ENCODE measurements at regions not wholly inside any gene's neighbourhood (a gene's known extent, or its start where the extent isn't known, plus 50 kb on each side); places are given as distances from the start of the nearest gene placed in this dataset.

DNA sequence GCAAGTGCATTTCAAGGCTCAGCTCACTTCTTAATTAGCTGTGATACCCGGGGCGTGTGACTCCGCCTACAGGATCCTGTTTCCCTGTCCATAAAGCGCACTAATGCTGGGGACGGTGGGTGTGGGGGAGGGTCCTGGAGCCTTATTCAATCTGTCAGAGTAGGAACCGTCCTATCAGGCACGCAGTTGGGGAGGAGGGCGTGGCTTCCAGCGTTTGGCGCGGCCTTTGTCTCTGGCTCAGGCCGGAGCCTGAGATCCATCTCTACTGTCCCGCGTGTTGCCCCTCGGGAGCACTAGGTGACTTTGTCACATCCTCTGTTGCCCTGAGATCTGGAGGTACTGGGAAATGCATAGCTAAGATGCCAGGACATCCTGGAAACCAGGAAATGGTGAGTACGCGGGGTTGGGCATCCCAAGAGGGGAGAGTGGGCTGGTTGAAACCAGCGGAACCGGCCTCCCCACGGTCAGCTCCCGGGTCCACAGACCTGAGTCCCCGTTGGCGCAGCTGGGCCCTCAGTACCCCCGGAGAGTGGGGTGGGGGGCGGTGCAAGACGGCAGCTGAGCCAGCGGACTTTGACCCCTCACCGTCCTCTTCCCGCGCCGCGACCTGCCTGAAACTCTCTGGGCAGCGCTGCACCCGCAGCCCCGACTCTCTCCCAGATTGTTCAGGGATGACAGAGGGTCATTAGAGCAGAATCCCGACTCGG lies 104.4 kb upstream of the ZNF92 start:
- Histone ChIP-seq H2AFZ (ENCODE audit: low read length) (peak overlapping the region; percentile 91), H3K4me2 (ENCODE audit: low read length) (peak overlapping the region; percentile 77), H3K4me1 (ENCODE audit: insufficient read depth, low read length, poor library complexity, severe bottlenecking) (peaks cover 8% of the 10 kb centered on the region), H3K4me3 (ENCODE audit: low read depth, low read length, poor library complexity, severe bottlenecking) (peak overlapping the region; percentile 93), H3K36me3 (ENCODE audit: insufficient read depth, low read length) (no peaks in the 10 kb centered on the region), H3K27ac (ENCODE audit: low read depth, low read length, poor library complexity, severe bottlenecking) (peak overlapping the region; percentile 13), H3K79me2 (ENCODE audit: insufficient read depth, low read depth, low read length) (peaks cover 14% of the 10 kb centered on the region; the same call in 1 of the 2 replicates), H4K20me1 (ENCODE audit: insufficient read depth, low read length) (no peaks in the 10 kb centered on the region), H3K9me3 (ENCODE audit: low read length) (0 out of 2 replicates have a peak, but pooled peaks cover 3% of the 10 kb centered on the region), H3K9me2 (ENCODE audit: insufficient read depth, low read length) (no peaks in the 10 kb centered on the region)
- POLR2A ChIA-PET, result interaction anchor here (0.6 to 2.1 kb wide), 8 partner anchors 15 to 366 kb away, joined by 3 to 8 read pairs (median 4); partner anchors contain the start of genes ZNF273 and ZNF92
- peak; percentile 94 for DNase-seq (ENCODE audit: low spot score)
- intact Hi-C loops (cut with micrococcal nuclease; ENCODE audit: unreplicated experiment), result no loop called here
- CTCF ChIA-PET (ENCODE audit: unreplicated experiment), result interaction anchor here (1.0 kb wide), 1 partner anchor 18 kb away, joined by 3 read pairs; no protein-coding TSS in a partner anchor
- no TSS peak for BruUV-seq (replicated peaks)
- TF ChIP-seq EZH2phosphoT487 (IDR thresholded peaks at IDR 0.05; ENCODE audit: borderline replicate concordance, low read depth, low read length), result no peak
- TF ChIP-seq, protein P1, sequence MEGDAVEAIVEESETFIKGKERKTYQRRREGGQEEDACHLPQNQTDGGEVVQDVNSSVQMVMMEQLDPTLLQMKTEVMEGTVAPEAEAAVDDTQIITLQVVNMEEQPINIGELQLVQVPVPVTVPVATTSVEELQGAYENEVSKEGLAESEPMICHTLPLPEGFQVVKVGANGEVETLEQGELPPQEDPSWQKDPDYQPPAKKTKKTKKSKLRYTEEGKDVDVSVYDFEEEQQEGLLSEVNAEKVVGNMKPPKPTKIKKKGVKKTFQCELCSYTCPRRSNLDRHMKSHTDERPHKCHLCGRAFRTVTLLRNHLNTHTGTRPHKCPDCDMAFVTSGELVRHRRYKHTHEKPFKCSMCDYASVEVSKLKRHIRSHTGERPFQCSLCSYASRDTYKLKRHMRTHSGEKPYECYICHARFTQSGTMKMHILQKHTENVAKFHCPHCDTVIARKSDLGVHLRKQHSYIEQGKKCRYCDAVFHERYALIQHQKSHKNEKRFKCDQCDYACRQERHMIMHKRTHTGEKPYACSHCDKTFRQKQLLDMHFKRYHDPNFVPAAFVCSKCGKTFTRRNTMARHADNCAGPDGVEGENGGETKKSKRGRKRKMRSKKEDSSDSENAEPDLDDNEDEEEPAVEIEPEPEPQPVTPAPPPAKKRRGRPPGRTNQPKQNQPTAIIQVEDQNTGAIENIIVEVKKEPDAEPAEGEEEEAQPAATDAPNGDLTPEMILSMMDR (conservative IDR thresholded peaks at IDR 0.05; ENCODE audit: low read length), result no peak

DNA sequence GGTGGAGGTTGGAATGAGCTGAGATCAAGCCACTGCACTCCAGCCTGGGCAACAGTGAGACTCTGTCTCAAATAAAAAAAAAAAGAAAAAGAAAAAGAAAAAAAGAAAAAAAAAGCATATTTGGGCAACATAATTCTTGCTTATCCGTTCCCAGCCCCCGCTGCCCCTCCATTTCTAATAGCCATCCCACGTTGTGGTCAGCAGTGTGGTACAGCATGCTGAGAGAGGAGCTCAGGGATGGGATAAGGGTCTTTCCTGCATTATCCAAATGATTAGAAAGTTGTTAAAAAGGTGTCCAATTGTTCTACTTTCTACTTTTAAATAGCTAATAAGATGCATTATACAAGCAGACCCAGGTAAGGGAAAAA lies 104.9 kb upstream of the ZNF92 start:
- Histone ChIP-seq H3K36me3 (ENCODE audit: insufficient read depth, low read length) (no peaks in the 10 kb centered on the region), H4K20me1 (ENCODE audit: insufficient read depth, low read length) (no peaks in the 10 kb centered on the region), H3K4me1 (ENCODE audit: insufficient read depth, low read length, poor library complexity, severe bottlenecking) (peaks cover 8% of the 10 kb centered on the region), H3K9me3 (ENCODE audit: low read length) (0 out of 2 replicates have a peak, but pooled peaks cover 3% of the 10 kb centered on the region), H3K79me2 (ENCODE audit: insufficient read depth, low read depth, low read length) (peaks cover 12% of the 10 kb centered on the region; the same call in 1 of the 2 replicates), H3K9me2 (ENCODE audit: insufficient read depth, low read length) (no peaks in the 10 kb centered on the region), H3K27ac (ENCODE audit: low read depth, low read length, poor library complexity, severe bottlenecking) (no peak overlapping the region), H3K4me3 (ENCODE audit: low read depth, low read length, poor library complexity, severe bottlenecking) (peak overlapping the region; percentile 93), H3K4me2 (ENCODE audit: low read length) (peak overlapping the region; percentile 77), H2AFZ (ENCODE audit: low read length) (peak overlapping the region; percentile 91; the same call in 1 of the 2 replicates)
- no TSS peak for BruUV-seq (replicated peaks)
- ChIA-PET CTCF (ENCODE audit: unreplicated experiment) (interaction anchor here (1.0 kb wide), 1 partner anchor 18 kb away, joined by 3 read pairs; no protein-coding TSS in a partner anchor), POLR2A (interaction anchor here (0.7 to 2.1 kb wide), 5 partner anchors 16 to 360 kb away, joined by 3 to 8 read pairs (median 5); no protein-coding TSS in a partner anchor)
- intact Hi-C loops (cut with micrococcal nuclease; ENCODE audit: unreplicated experiment), result no loop called here
- TF ChIP-seq, protein P1 (conservative IDR thresholded peaks at IDR 0.05; ENCODE audit: low read length), result no peak
- TF ChIP-seq EZH2phosphoT487 (IDR thresholded peaks at IDR 0.05; ENCODE audit: borderline replicate concordance, low read depth, low read length), result no peak
- no peak for DNase-seq (ENCODE audit: low spot score)
